GM19035 (cell line): ENCODE measurements at regions not wholly inside any gene's neighbourhood (a gene's known extent, or its start where the extent isn't known, plus 50 kb on each side); places are given as distances from the start of the nearest gene placed in this dataset.

Source experiments
- ATAC-seq: cut with Tn5 transposase; IDR thresholded peaks from one replicate; pipeline ENCODE4 v1.9.1; 2021; ENCODE audit not compliant: unreplicated experiment

- no peak for ATAC-seq
These were observed 171.3 kb downstream of the SNCA start for GRCh38 chr4:89665662-89666061.

DNA sequence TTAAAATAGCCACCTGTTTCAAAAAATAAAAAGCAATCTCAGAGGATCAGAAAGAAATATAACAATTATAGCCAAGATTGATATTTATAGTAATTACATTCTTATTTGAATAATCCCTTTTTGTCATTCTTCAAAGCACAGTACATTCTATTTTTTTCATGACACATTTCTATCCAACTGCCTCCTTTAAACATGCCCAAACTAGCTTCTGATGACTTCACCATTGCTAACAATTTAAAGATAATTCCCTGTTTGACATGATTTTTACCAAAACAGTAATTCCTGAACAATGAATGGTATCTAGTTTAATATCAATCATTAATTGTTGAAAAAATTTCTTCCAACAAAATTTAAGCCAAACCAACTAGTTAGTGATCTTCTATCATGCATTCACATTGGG, 172.4 kb downstream of the SNCA start:
- no peak for ATAC-seq

DNA sequence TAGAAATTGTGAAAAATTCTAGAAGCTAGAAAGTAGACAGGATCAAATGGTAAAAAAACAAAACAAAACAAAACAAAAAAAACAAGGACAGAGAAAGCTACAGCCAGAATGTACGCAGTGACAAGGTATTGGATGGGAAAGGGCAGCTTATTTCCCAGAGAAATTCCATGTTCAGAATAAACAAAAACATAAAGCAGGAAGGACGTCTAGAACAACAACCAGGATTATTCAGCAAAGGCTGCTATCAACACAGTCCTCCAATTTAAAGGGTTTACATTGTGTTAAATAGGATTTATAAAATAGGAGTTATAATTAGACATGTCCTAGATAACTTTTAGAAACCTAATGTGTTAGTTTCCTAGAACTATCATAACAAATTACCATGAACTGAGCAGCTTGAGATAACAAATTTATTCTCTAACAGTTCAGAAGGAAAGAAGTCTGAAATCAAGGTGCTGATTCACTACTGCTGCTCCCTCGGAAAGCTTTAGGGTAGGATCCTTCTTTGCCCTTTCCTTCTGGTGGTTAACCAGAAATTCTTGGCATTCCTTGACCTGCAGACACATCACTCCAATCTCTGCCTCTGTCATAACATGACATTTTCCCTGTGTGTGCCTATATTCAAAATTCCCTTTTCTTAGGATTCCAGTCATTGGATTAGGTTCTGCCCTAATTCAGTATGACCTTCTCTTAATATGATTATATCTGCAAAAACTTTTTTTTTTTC, 175.6 kb downstream of the SNCA start:
- ATAC-seq = no peak

DNA sequence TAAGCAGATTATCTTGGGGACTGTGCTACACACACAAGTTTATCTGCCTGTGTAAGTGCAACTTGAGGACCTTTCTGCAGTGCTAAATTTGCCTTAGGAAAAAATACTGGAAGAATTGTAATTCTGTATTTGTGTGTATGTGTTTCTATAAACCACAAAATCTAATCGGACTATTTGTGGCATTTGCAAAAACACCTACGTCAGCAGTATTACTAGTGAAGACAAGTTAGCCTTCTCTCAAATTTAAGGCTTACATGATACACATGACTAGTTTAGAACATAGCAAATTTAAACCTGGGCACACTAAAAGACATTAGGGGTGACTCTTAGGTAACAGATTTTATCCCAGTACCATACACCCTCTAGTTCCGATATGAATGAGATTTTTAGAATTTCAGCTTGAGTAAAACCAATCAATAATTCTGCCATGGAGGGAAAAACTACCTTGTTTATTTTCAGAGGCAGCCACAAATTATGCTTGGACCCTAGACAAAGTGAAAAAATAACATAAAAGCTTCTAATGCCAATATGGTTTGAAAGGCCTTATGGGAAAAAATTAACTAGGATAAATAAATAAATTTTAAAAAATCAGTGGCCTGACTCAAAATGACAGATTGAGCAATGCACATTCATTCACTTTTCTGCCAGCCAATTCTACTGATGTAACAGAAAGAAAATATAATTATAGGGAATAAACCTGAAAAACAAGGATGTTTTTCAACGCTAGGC, 176.4 kb downstream of the SNCA start:
- no peak for ATAC-seq

DNA sequence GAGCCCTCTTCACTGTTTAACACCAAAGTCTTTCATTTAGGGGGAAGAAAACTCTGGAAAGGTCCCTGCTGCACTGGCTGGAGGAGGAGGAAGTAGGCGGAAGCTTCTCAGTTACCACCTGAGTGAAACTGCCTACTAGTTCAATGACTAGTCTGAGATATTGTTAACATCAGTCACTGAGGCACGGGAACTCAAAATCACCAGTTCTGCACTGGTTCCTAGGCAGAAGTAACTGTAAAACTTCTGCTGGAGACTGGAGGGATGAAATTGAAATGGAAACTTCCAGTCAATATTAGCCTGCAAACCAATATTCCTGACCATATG, 178.3 kb downstream of the SNCA start:
- peak; percentile 64 for ATAC-seq

GRCh38 chr4:89657931-89658700, 178.8 kb downstream of the SNCA start:
- ATAC-seq = peak; percentile 55

GRCh38 chr4:89653012-89653411, 183.9 kb downstream of the SNCA start:
- no peak for ATAC-seq

- ATAC-seq = no peak
These were observed 191.5 kb downstream of the SNCA start for GRCh38 chr4:89645482-89645881.

- no peak for ATAC-seq
These were observed 195.6 kb downstream of the SNCA start for GRCh38 chr4:89641367-89641687.

DNA sequence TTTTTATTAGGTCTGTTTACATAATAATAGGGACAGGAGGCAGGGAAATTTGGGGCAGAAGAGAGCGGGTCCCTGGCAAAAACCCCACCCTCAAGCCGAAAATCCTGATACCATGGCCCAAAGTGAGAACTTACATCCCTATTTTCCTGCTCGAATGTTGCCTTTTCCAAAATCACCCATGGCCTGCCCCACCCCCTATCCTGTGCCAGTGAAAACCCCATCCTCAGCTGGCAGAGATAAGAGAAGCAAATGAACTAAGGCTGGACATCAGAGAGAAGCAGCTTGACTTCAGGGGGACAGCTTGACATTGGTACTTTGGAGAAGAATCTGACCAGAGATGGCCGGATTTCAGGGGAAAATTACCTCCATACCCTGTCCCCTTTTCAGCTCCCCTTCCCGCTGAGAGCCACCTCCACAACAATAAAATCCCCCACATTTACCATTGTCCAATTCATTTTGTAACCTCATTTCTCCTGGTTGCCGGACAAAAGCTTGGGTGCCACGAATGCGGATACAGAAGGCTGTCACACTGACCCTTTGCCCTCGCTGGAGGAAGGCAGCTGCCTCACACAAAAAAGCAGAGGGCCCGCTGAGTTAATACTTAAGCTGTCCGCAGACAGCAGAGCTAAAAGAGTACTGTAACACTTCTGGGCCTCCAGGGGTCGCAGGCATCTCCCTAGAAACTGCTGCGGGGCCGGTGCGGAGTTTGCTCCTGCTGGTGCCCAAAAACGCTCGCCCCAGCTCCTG, 196.2 kb downstream of the SNCA start:
- no peak for ATAC-seq

DNA sequence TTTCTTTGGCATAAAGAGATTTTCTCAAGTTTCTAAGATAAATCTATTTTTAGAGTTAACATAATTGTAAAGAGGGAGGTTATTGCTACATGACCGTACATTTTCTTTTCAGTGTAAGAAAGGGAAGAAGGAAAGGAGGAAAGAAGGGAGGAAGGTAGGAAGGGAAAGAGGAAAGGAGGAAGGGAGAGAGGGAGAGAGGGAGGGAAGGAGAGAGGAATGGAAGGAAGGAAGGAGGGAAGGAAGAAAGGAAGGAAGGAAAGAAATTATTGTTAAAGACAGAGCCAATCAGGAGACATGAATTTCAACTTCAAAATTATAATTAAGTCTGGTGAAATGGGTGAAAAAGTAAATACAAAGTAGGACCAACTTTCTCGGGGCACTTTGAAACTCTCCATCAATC, 197.6 kb downstream of the SNCA start:
- no peak for ATAC-seq

- no peak for ATAC-seq
These were observed 211.2 kb downstream of the SNCA start for GRCh38 chr4:89625599-89626293.

DNA sequence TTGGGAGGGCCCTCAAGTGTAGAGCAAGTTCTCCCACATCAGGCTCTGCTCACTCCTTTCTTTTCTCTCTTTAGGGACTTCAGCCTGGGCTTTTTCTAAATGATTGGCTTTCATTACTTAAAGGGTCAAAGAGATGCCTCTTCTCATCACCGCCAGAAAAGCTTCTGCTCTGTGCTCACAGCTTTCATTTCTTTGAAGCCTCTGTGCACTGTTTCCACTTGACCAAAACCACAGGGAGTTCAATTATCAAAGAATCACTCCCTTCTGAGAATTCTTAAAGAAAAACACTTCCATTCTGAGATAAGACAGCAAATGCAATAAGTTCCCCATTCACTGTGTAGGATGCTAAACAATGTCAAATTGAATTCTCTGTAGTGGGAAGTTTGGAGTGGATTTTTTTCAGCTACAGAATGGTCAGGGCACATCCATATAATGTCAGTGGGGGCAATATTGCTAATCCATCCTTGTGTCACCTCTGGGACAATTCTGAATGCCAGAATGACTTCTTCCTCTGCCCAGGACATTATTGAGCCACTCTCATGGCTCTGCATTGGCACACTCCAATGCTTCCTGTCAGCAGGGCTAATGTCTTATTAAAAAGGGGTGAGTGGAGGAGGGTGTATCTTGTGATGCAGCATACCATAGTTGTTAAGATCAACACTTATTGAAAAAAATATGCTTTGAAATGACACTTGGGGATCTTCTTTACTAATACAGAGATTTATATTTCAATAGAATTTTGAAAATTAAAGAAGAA, 217.6 kb downstream of the SNCA start:
- no peak for ATAC-seq

GRCh38 chr4:89618151-89618550, 218.8 kb downstream of the SNCA start:
- no peak for ATAC-seq

- no peak for ATAC-seq
These were observed 219.6 kb downstream of the SNCA start for GRCh38 chr4:89617317-89617716.

DNA sequence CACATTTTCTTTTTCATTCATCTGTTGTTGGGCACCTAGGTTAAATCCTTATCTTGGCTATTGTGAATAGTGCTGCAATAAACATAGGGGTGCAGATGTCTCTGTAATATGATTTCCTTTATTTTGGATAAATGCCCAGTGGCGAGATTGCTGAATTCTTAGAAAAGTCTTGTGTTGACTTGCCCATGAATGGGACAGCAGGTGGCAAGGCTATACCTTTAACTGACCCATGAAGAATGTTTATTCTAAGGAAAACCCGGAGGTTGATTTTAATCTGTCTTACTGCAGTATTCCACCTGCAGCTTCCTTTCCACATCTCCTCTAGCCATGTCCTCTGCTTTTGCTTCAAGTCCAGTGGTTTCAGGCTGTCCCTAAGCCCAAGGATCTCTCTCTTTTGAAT, 220.6 kb downstream of the SNCA start:
- ATAC-seq = no peak

DNA sequence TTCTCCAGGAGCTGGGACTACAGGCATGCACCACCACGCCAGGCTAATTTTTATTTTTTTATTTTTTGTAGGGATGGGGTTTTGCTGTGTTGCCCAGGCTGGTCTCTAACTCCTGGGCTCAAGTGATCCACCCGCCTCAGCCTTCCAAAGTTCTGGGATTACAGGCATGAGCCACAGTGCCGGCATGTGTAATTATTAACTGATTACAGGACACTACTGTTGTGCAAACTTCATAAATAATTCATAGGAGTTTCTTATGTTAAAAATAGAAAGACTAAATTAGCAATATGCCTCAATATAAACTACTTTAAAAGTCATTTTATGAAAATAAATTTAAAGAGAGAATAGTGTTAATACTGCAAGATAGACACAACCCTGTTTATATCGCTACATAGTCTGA, 221.9 kb downstream of the SNCA start:
- no peak for ATAC-seq

DNA sequence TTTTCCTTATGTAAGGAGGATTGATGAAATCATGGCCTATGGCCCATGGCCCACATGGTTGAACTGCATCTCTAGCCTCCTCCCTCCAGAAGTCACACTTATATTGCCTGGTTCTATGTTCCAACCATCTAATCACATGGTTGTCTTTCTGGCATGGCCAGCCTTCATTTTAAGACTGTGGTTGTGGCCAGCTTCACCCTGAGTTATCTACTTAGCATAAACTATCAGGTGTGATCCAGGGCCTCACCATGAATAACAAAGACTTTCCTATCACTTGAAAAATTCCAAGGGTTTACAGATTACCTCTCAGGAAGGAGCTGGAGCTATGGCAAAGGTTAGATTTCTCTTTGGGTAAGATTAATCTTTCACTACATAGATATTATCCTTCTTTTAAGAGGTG, 222.8 kb downstream of the SNCA start:
- no peak for ATAC-seq

DNA sequence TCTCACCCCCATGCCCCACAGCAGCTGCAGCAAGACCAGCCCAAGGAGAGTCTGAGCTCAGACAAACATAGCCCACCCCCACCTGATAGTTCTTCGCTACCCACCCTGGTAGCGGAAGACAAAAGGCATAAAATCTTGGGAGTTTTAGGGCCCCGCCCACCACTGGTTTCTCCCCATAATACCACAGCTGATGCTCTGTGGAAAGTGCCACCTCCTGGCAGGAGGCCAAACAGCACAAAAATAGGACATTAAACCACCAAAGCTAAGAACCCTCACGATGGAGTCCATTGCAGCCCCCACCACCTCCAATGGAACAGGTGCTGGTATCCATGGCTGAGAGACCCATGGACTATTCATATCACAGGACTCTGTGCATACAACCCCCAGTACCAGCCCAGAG, 226.7 kb downstream of the SNCA start:
- ATAC-seq = no peak

DNA sequence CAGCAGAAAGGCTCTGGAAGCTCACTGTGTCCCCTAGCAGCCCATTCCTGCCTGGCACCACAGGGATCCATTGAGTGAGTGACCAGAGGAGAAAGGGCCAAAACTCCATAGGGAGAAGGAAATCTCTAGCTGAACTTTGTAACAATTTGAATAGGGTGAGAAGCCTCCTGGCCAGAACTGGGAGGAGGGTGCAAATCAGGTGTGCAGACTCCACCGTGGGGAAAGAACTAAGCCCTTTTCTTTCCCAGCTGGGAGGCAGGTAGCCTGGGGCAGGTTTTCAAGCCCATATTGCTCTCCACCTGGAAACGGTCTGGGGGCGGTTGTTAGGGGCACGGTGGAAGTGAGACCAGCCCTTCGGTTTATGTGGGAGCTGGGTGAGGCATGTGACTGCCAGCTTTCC, 227.2 kb downstream of the SNCA start:
- ATAC-seq = no peak
